ENCODE measurements at regions not wholly inside any gene's neighbourhood (a gene's known extent, or its start where the extent isn't known, plus 50 kb on each side); places are given as distances from the start of the nearest gene placed in this dataset.

DNA sequence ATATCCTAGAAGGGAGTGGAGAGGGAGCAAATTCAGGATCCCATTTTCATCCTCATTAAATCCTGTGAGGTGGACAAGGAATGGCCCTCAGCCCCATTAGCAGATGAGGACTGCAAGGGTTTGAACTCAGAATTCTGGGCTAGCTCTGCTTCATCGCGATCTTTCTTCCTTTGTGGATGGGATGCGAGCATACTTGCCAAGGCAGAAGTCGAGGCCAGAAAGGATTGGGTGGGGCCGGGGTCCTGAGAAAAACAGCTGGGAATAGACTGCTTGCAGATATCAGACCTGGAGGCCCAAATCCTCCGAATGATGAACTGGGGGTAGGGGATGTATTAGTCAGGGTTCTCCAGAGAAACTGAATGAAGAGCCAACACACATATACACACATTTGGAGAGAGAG, 179.0 kb downstream of the CHST1 start:
- TF ChIP-seq, protein P1, sequence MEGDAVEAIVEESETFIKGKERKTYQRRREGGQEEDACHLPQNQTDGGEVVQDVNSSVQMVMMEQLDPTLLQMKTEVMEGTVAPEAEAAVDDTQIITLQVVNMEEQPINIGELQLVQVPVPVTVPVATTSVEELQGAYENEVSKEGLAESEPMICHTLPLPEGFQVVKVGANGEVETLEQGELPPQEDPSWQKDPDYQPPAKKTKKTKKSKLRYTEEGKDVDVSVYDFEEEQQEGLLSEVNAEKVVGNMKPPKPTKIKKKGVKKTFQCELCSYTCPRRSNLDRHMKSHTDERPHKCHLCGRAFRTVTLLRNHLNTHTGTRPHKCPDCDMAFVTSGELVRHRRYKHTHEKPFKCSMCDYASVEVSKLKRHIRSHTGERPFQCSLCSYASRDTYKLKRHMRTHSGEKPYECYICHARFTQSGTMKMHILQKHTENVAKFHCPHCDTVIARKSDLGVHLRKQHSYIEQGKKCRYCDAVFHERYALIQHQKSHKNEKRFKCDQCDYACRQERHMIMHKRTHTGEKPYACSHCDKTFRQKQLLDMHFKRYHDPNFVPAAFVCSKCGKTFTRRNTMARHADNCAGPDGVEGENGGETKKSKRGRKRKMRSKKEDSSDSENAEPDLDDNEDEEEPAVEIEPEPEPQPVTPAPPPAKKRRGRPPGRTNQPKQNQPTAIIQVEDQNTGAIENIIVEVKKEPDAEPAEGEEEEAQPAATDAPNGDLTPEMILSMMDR (IDR thresholded peaks at IDR 0.05; ENCODE audit: insufficient read depth, low read depth, low read length) = no peak
- TF ChIP-seq EZH2 (IDR thresholded peaks at IDR 0.05; ENCODE audit: insufficient read depth, low read length) = no peak
